CD4-positive, alpha-beta T cell treated with Interleukin-4 for 1 hour (primary cell): ENCODE measurements at regions not wholly inside any gene's neighbourhood (a gene's known extent, or its start where the extent isn't known, plus 50 kb on each side); places are given as distances from the start of the nearest gene placed in this dataset.
"Not testable (repeated sequence)": the region's sequence is repeated elsewhere in the genome, so short reads cannot be mapped to it uniquely, and the experiment has no call there.

Source experiments
- DNase-seq, 2 donors: peaks; one replicate each; pipeline ENCODE4 v3.0.0-alpha.2; 2020 to 2022

- no peak for DNase-seq
Measured at GRCh38 chr1:218494449-218494852, 149.3 kb downstream of the TGFB2 start.

GRCh38 chr1:218495931-218496330 is 150.8 kb downstream of the TGFB2 start:
- DNase-seq = no peak

- no peak for DNase-seq
Measured at GRCh38 chr1:218496561-218496960, 151.4 kb downstream of the TGFB2 start.

- DNase-seq = no peak
Measured at GRCh38 chr1:218498056-218498938, 153.2 kb downstream of the TGFB2 start.

- DNase-seq = no peak
Measured at GRCh38 chr1:218499011-218499691, 154.0 kb downstream of the TGFB2 start.

GRCh38 chr1:218499911-218500310 is 154.8 kb downstream of the TGFB2 start:
- DNase-seq = no peak

- no peak for DNase-seq
Measured at GRCh38 chr1:218501161-218501560, 156.0 kb downstream of the TGFB2 start.

- DNase-seq = no peak
Measured at GRCh38 chr1:218502383-218502782, 157.2 kb downstream of the TGFB2 start.

GRCh38 chr1:218503102-218503501 is 158.0 kb downstream of the TGFB2 start:
- no peak for DNase-seq

- no peak for DNase-seq
Measured at GRCh38 chr1:218507355-218508002, 162.3 kb downstream of the TGFB2 start.

GRCh38 chr1:218510153-218510772 is 165.1 kb downstream of the TGFB2 start:
- DNase-seq = no peak

- DNase-seq = no peak
Measured at GRCh38 chr1:218513328-218513727, 168.2 kb downstream of the TGFB2 start.

- no peak for DNase-seq
Measured at GRCh38 chr1:218514689-218515088, 169.6 kb downstream of the TGFB2 start.

GRCh38 chr1:218516526-218516925 is 171.4 kb downstream of the TGFB2 start:
- DNase-seq = no peak

GRCh38 chr1:218517459-218517858 is 172.3 kb downstream of the TGFB2 start:
- DNase-seq = no peak

GRCh38 chr1:218518216-218518740 is 173.1 kb downstream of the TGFB2 start:
- DNase-seq = no peak

- DNase-seq = not testable (repeated sequence)
Measured at GRCh38 chr1:218520646-218521045, 175.5 kb downstream of the TGFB2 start.

- DNase-seq = peak; percentile 17 to 30
Measured at GRCh38 chr1:218521414-218522169, 176.5 kb downstream of the TGFB2 start.

GRCh38 chr1:218524526-218524925 is 179.4 kb downstream of the TGFB2 start:
- no peak for DNase-seq

GRCh38 chr1:218525031-218525430 is 179.9 kb downstream of the TGFB2 start:
- no peak for DNase-seq

GRCh38 chr1:218525451-218526197 is 180.5 kb downstream of the TGFB2 start:
- no peak for DNase-seq
